ENCODE measurements at regions not wholly inside any gene's neighbourhood (a gene's known extent, or its start where the extent isn't known, plus 50 kb on each side); places are given as distances from the start of the nearest gene placed in this dataset.

DNA sequence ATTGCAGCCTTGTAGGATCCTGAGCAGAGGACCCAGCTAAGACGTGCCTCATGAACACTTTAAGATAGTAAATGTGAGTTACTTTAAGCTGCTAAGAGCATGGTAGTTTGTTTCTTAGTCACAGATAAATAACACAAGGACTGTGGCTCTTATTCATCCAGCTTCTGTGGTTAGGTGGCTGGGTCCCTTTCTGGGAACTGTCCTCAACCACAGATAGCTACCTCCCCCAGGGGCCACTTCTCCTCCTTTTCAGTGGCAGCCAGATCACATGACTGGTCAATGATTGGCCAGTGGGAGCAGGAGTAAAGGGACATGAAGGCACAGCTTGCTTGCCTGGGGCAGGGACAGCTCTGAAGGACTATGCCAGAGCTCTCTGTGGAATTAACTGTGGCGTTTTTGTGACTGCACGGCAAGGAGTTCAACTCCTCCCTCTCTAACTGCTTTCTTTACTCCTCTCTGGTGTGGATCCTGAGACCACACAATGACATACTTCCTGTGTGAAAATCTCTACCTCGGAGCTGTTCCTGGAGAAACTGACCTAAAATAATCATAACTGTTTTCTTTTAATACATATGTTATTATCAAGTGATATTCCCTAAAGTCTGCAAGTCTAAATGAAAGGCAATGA, 76.5 kb downstream of the NRN1 start:
- TF ChIP-seq, protein P1, sequence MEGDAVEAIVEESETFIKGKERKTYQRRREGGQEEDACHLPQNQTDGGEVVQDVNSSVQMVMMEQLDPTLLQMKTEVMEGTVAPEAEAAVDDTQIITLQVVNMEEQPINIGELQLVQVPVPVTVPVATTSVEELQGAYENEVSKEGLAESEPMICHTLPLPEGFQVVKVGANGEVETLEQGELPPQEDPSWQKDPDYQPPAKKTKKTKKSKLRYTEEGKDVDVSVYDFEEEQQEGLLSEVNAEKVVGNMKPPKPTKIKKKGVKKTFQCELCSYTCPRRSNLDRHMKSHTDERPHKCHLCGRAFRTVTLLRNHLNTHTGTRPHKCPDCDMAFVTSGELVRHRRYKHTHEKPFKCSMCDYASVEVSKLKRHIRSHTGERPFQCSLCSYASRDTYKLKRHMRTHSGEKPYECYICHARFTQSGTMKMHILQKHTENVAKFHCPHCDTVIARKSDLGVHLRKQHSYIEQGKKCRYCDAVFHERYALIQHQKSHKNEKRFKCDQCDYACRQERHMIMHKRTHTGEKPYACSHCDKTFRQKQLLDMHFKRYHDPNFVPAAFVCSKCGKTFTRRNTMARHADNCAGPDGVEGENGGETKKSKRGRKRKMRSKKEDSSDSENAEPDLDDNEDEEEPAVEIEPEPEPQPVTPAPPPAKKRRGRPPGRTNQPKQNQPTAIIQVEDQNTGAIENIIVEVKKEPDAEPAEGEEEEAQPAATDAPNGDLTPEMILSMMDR (IDR thresholded peaks at IDR 0.05; ENCODE audit: low read depth, low read length), result no peak
- TF ChIP-seq EZH2phosphoT487 (IDR thresholded peaks at IDR 0.05; ENCODE audit: low read depth), result no peak

All from OCI-LY3 (cell line).